A204.1 (cell line): ENCODE measurements at regions not wholly inside any gene's neighbourhood (a gene's known extent, or its start where the extent isn't known, plus 50 kb on each side); places are given as distances from the start of the nearest gene placed in this dataset.
"Not testable (repeated sequence)": the region's sequence is repeated elsewhere in the genome, so short reads cannot be mapped to it uniquely, and the experiment has no call there.

ENCODE experiments used
- FAIRE-seq: peaks from 2 replicates; lab custom pipeline; 2012; peaks lifted over from hg19 to GRCh38; lab: Jason Lieb, UNC

- FAIRE-seq = no peak
Observed at GRCh38 chr3:80612366-80612765, 844.6 kb upstream of the ROBO1 start.

GRCh38 chr3:80608072-80608471 is 840.3 kb upstream of the ROBO1 start:
- not testable (repeated sequence) for FAIRE-seq

- no peak for FAIRE-seq
Observed at GRCh38 chr3:80606073-80606472, 838.3 kb upstream of the ROBO1 start.

- FAIRE-seq = no peak
Observed at GRCh38 chr3:80601479-80601878, 833.7 kb upstream of the ROBO1 start.

GRCh38 chr3:80592792-80593191 is 825.0 kb upstream of the ROBO1 start:
- FAIRE-seq = no peak

- FAIRE-seq = no peak
Observed at GRCh38 chr3:80586338-80586737, 818.5 kb upstream of the ROBO1 start.

- no peak for FAIRE-seq
Observed at GRCh38 chr3:80580146-80580545, 812.3 kb upstream of the ROBO1 start.

- no peak for FAIRE-seq
Observed at GRCh38 chr3:80564391-80564790, 796.6 kb upstream of the ROBO1 start.

- FAIRE-seq = no peak
Observed at GRCh38 chr3:80559701-80560100, 791.9 kb upstream of the ROBO1 start.

- no peak for FAIRE-seq
Observed at GRCh38 chr3:80556763-80557162, 789.0 kb upstream of the ROBO1 start.

GRCh38 chr3:80554304-80554703 is 786.5 kb upstream of the ROBO1 start:
- FAIRE-seq = no peak

- FAIRE-seq = no peak
Observed at GRCh38 chr3:80553211-80553610, 785.4 kb upstream of the ROBO1 start.

GRCh38 chr3:80550174-80550573 is 782.4 kb upstream of the ROBO1 start:
- no peak for FAIRE-seq

GRCh38 chr3:80549173-80549572 is 781.4 kb upstream of the ROBO1 start:
- no peak for FAIRE-seq

GRCh38 chr3:80543154-80543553 is 775.4 kb upstream of the ROBO1 start:
- FAIRE-seq = no peak

GRCh38 chr3:80542456-80542855 is 774.7 kb upstream of the ROBO1 start:
- no peak for FAIRE-seq

- FAIRE-seq = no peak
Observed at GRCh38 chr3:80537680-80538079, 769.9 kb upstream of the ROBO1 start.

- FAIRE-seq = no peak
Observed at GRCh38 chr3:80535286-80535685, 767.5 kb upstream of the ROBO1 start.

- no peak for FAIRE-seq
Observed at GRCh38 chr3:80533553-80533952, 765.8 kb upstream of the ROBO1 start.

GRCh38 chr3:80526153-80526552 is 758.4 kb upstream of the ROBO1 start:
- FAIRE-seq = no peak

- no peak for FAIRE-seq
Observed at GRCh38 chr3:80521081-80521480, 753.3 kb upstream of the ROBO1 start.

- no peak for FAIRE-seq
Observed at GRCh38 chr3:80519436-80519835, 751.6 kb upstream of the ROBO1 start.

GRCh38 chr3:80496452-80496851 is 728.7 kb upstream of the ROBO1 start:
- FAIRE-seq = no peak

GRCh38 chr3:80492162-80492561 is 724.4 kb upstream of the ROBO1 start:
- FAIRE-seq = no peak

- no peak for FAIRE-seq
Observed at GRCh38 chr3:80472961-80473360, 705.2 kb upstream of the ROBO1 start.
